HG03108 (cell line): ENCODE measurements at regions not wholly inside any gene's neighbourhood (a gene's known extent, or its start where the extent isn't known, plus 50 kb on each side); places are given as distances from the start of the nearest gene placed in this dataset.
"Not testable (repeated sequence)": the region's sequence is repeated elsewhere in the genome, so short reads cannot be mapped to it uniquely, and the experiment has no call there.

ENCODE experiments used
- ATAC-seq: cut with Tn5 transposase; IDR thresholded peaks from one replicate; pipeline ENCODE4 v1.9.1; 2021; ENCODE audit warnings: moderate library complexity; ENCODE audit not compliant: unreplicated experiment

GRCh38 chr12:107366322-107366721, 273.0 kb upstream of the CRY1 start:
- no peak for ATAC-seq

- no peak for ATAC-seq
Measured at GRCh38 chr12:107368586-107368985, 275.2 kb upstream of the CRY1 start.

- no peak for ATAC-seq
Measured at GRCh38 chr12:107369006-107369405, 275.7 kb upstream of the CRY1 start.

GRCh38 chr12:107369679-107370078, 276.3 kb upstream of the CRY1 start:
- no peak for ATAC-seq

GRCh38 chr12:107372229-107372658, 278.9 kb upstream of the CRY1 start:
- ATAC-seq = no peak

- ATAC-seq = no peak
Measured at GRCh38 chr12:107373238-107373809, 280.0 kb upstream of the CRY1 start.

GRCh38 chr12:107374161-107374840, 281.0 kb upstream of the CRY1 start:
- ATAC-seq = no peak

- ATAC-seq = no peak
Measured at GRCh38 chr12:107375231-107375630, 281.9 kb upstream of the CRY1 start.

GRCh38 chr12:107377596-107378385, 284.4 kb upstream of the CRY1 start:
- ATAC-seq = no peak

GRCh38 chr12:107378609-107379008, 285.3 kb upstream of the CRY1 start:
- no peak for ATAC-seq

GRCh38 chr12:107379142-107379851, 285.9 kb upstream of the CRY1 start:
- not testable (repeated sequence) for ATAC-seq

GRCh38 chr12:107379852-107380567, 286.7 kb upstream of the CRY1 start:
- no peak for ATAC-seq

- no peak for ATAC-seq
Measured at GRCh38 chr12:107384645-107385044, 291.3 kb upstream of the CRY1 start.

GRCh38 chr12:107385509-107385908, 292.2 kb upstream of the CRY1 start:
- ATAC-seq = no peak

- ATAC-seq = no peak
Measured at GRCh38 chr12:107386569-107386968, 293.2 kb upstream of the CRY1 start.

- no peak for ATAC-seq
Measured at GRCh38 chr12:107388263-107388662, 294.9 kb upstream of the CRY1 start.

GRCh38 chr12:107390414-107390813, 295.2 kb upstream of the PWP1 start:
- no peak for ATAC-seq

- no peak for ATAC-seq
Measured at GRCh38 chr12:107393043-107393717, 292.4 kb upstream of the PWP1 start.

- ATAC-seq = no peak
Measured at GRCh38 chr12:107394693-107395092, 290.9 kb upstream of the PWP1 start.

- no peak for ATAC-seq
Measured at GRCh38 chr12:107395817-107396216, 289.8 kb upstream of the PWP1 start.
